ENCODE measurements at regions not wholly inside any gene's neighbourhood (a gene's known extent, or its start where the extent isn't known, plus 50 kb on each side); places are given as distances from the start of the nearest gene placed in this dataset.

- no peak for ATAC-seq (replicated peaks in 1 of 4)
Observed at GRCh38 chr1:60343736-60344135, 270.2 kb upstream of the C1orf87 start.

DNA sequence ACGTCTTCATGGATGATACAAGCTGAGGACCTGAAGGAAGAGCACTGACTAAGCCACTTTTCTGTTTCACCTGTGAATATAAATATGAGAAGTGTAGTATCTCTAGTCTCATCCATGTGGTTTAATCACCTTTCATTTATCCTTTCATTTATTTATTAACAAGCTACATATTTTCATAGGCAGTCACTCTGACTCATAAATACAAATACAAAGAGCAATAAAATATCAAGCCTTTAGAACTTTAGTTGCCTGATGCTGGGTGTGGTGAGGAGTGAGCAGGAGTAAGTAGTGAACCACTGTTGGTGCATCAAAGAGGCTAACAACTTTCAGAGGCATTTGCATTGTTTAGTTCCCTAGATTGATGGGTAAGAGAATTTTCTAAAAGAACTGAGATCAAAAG, 269.0 kb upstream of the C1orf87 start:
- no peak overlapping the region for H3K4me3 Mint-ChIP-seq
- H3K36me3 ChIP-seq (ENCODE audit: control insufficient read depth in 2 of 2, extremely low read depth in 1 of 2, insufficient read depth in 1 of 2, low read length in 1 of 2), result no peaks in the 10 kb centered on the region
- ChIA-PET POLR2A (no interaction called here), CTCF (no interaction called here)
- no peak overlapping the region for H3K27ac Mint-ChIP-seq
- no peaks in the 10 kb centered on the region for H3K4me1 Mint-ChIP-seq
- H3K4me3 ChIP-seq (ENCODE audit: control insufficient read depth in 1 of 2, extremely low read depth in 1 of 2, low read length in 1 of 2), result no peak overlapping the region
- H3K36me3 Mint-ChIP-seq, result no peaks in the 10 kb centered on the region
- no peaks in the 10 kb centered on the region for H3K27me3 Mint-ChIP-seq
- H3K9me3 ChIP-seq, result no peaks in the 10 kb centered on the region
- no peaks in the 10 kb centered on the region for H3K4me1 ChIP-seq (ENCODE audit: control insufficient read depth in 1 of 2, extremely low read depth in 1 of 2, insufficient read depth in 2 of 2, low read length in 2 of 2)
- no peak overlapping the region for H3K27ac ChIP-seq (ENCODE audit: low read length)
- H3K9me3 Mint-ChIP-seq, result peaks cover 0 to 6% (median 5%) of the 10 kb centered on the region in 3 donors
- whole genome bisulfite sequencing (ENCODE audit: insufficient coverage), result no CpG with 5 or more reads among the region's 1 CpG
- no peaks in the 10 kb centered on the region for H3K27me3 ChIP-seq (replicated peaks in 1 of 2; ENCODE audit: control insufficient read depth in 2 of 2, extremely low read depth in 1 of 2, insufficient read depth in 2 of 2, low read length in 1 of 2)
- DNase-seq, result no peak
- no peak for ATAC-seq (replicated peaks in 1 of 4)

More at GRCh38 chr1:60343736-60344135, 270.2 kb upstream of the C1orf87 start:
- no peaks in the 10 kb centered on the region for H3K36me3 Mint-ChIP-seq
- no peaks in the 10 kb centered on the region for H3K27me3 Mint-ChIP-seq
- no CpG with 5 or more reads among the region's 2 CpGs for WGBS (ENCODE audit: insufficient coverage)
- H3K9me3 Mint-ChIP-seq, result peaks cover 0 to 6% (median 5%) of the 10 kb centered on the region in 3 donors
- H3K36me3 ChIP-seq (ENCODE audit: control insufficient read depth in 2 of 2, extremely low read depth in 1 of 2, insufficient read depth in 1 of 2, low read length in 1 of 2), result no peaks in the 10 kb centered on the region
- no peaks in the 10 kb centered on the region for H3K27me3 ChIP-seq (replicated peaks in 1 of 2; ENCODE audit: control insufficient read depth in 2 of 2, extremely low read depth in 1 of 2, insufficient read depth in 2 of 2, low read length in 1 of 2)
- H3K27ac Mint-ChIP-seq, result no peak overlapping the region
- H3K4me1 ChIP-seq (ENCODE audit: control insufficient read depth in 1 of 2, extremely low read depth in 1 of 2, insufficient read depth in 2 of 2, low read length in 2 of 2), result no peaks in the 10 kb centered on the region
- H3K27ac ChIP-seq (ENCODE audit: low read length), result no peak overlapping the region
- ChIA-PET POLR2A (no interaction called here), CTCF (no interaction called here)
- no peak overlapping the region for H3K4me3 ChIP-seq (ENCODE audit: control insufficient read depth in 1 of 2, extremely low read depth in 1 of 2, low read length in 1 of 2)
- H3K9me3 ChIP-seq, result no peaks in the 10 kb centered on the region
- no peak overlapping the region for H3K4me3 Mint-ChIP-seq
- no peaks in the 10 kb centered on the region for H3K4me1 Mint-ChIP-seq
- DNase-seq, result no peak

- Histone ChIP-seq H3K4me1 (ENCODE audit: control insufficient read depth in 1 of 2, extremely low read depth in 1 of 2, insufficient read depth in 2 of 2, low read length in 2 of 2) (no peaks in the 10 kb centered on the region), H3K36me3 (ENCODE audit: control insufficient read depth in 2 of 2, extremely low read depth in 1 of 2, insufficient read depth in 1 of 2, low read length in 1 of 2) (no peaks in the 10 kb centered on the region), H3K4me3 (ENCODE audit: control insufficient read depth in 1 of 2, extremely low read depth in 1 of 2, low read length in 1 of 2) (no peak overlapping the region), H3K9me3 (no peaks in the 10 kb centered on the region), H3K27me3 (replicated peaks in 1 of 2; ENCODE audit: control insufficient read depth in 2 of 2, extremely low read depth in 1 of 2, insufficient read depth in 2 of 2, low read length in 1 of 2) (no peaks in the 10 kb centered on the region), H3K27ac (ENCODE audit: low read length) (no peak overlapping the region)
- no peaks in the 10 kb centered on the region for H3K27me3 Mint-ChIP-seq
- no peaks in the 10 kb centered on the region for H3K36me3 Mint-ChIP-seq
- H3K4me3 Mint-ChIP-seq, result no peak overlapping the region
- WGBS (ENCODE audit: insufficient coverage), result no CpG with 5 or more reads among the region's 1 CpG
- ATAC-seq (replicated peaks in 1 of 4) (no peak), DNase-seq (no peak)
- no peak overlapping the region for H3K27ac Mint-ChIP-seq
- H3K9me3 Mint-ChIP-seq, result peaks cover 0 to 6% (median 5%) of the 10 kb centered on the region in 3 donors
- ChIA-PET POLR2A (no interaction called here), CTCF (no interaction called here)
- H3K4me1 Mint-ChIP-seq, result no peaks in the 10 kb centered on the region
Observed at GRCh38 chr1:60341274-60341673, 267.7 kb upstream of the C1orf87 start.

DNA sequence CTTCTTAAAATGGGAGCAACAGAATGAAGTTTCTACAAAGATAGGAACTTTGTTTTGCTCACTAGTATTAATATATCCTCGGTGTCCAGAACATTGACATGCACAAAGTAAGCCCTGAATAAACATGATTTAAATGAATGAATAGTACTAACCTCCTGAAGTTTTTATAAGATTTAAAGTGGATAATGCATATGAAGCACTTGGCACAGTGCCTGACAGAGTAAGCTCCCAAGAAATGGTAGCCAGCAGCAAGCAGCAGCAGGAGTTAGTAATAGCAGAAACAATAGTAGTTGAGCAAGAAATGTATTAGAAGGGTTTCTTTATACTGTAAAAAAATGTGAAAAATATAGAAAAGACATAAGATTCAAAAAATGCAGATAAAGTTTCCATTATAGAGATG, 258.1 kb upstream of the C1orf87 start:
- no peak for DNase-seq
- CTCF ChIA-PET, result no interaction called here
- peaks cover 0 to 4% of the 10 kb centered on the region in 2 donors for H3K27me3 Mint-ChIP-seq

DNA sequence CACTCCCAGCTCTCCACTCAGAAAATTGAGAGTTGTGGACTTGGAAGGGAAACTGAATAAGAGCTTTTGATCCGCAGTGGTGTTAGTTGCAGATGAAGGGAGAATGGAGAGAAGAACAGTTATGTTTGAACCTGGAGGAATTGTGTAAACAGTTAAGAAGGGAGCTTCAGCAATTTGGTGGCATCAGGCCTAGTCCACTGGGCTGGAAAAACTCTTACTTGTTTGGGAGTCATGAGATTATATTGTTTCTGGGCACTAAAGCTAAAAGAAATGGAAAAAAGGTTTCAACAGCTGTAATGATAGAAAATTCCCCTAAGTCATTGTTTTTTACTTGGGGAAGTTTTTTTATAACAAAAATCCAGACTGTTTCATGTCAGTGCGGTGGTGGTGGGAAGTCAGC, 256.1 kb upstream of the C1orf87 start:
- no peak overlapping the region for H3K27ac ChIP-seq (ENCODE audit: low read length)
- CTCF ChIA-PET, result no interaction called here
- H3K4me3 ChIP-seq (ENCODE audit: control insufficient read depth in 1 of 2, extremely low read depth in 1 of 2, low read length in 1 of 2), result no peak overlapping the region
- POLR2A ChIA-PET, result no interaction called here
- no peaks in the 10 kb centered on the region for H3K9me3 ChIP-seq
- H3K4me3 Mint-ChIP-seq, result no peak overlapping the region
- no peaks in the 10 kb centered on the region for H3K4me1 Mint-ChIP-seq
- no peaks in the 10 kb centered on the region for H3K36me3 Mint-ChIP-seq
- H3K9me3 Mint-ChIP-seq, result peaks cover 1 to 12% (median 5%) of the 10 kb centered on the region in 3 donors
- no peak for DNase-seq
- no peaks in the 10 kb centered on the region for H3K36me3 ChIP-seq (ENCODE audit: control insufficient read depth in 2 of 2, extremely low read depth in 1 of 2, insufficient read depth in 1 of 2, low read length in 1 of 2)
- WGBS (ENCODE audit: insufficient coverage), result 100% methylated on average over 1 of the region's 2 CpGs
- ATAC-seq (replicated peaks in 1 of 4), result no peak
- no peaks in the 10 kb centered on the region for H3K27me3 ChIP-seq (replicated peaks in 1 of 2; ENCODE audit: control insufficient read depth in 2 of 2, extremely low read depth in 1 of 2, insufficient read depth in 2 of 2, low read length in 1 of 2)
- H3K27me3 Mint-ChIP-seq, result peaks cover 0 to 4% of the 10 kb centered on the region in 2 donors
- H3K27ac Mint-ChIP-seq, result no peak overlapping the region
- H3K4me1 ChIP-seq (ENCODE audit: control insufficient read depth in 1 of 2, extremely low read depth in 1 of 2, insufficient read depth in 2 of 2, low read length in 2 of 2), result no peaks in the 10 kb centered on the region

More for the DNA sequence above, 258.1 kb upstream of the C1orf87 start:
- Histone ChIP-seq H3K4me1 (ENCODE audit: control insufficient read depth in 1 of 2, extremely low read depth in 1 of 2, insufficient read depth in 2 of 2, low read length in 2 of 2) (no peaks in the 10 kb centered on the region), H3K9me3 (no peaks in the 10 kb centered on the region), H3K27me3 (replicated peaks in 1 of 2; ENCODE audit: control insufficient read depth in 2 of 2, extremely low read depth in 1 of 2, insufficient read depth in 2 of 2, low read length in 1 of 2) (no peaks in the 10 kb centered on the region), H3K36me3 (ENCODE audit: control insufficient read depth in 2 of 2, extremely low read depth in 1 of 2, insufficient read depth in 1 of 2, low read length in 1 of 2) (no peaks in the 10 kb centered on the region), H3K4me3 (ENCODE audit: control insufficient read depth in 1 of 2, extremely low read depth in 1 of 2, low read length in 1 of 2) (no peak overlapping the region), H3K27ac (ENCODE audit: low read length) (no peak overlapping the region)
- no CpG with 5 or more reads among the region's 1 CpG for WGBS (ENCODE audit: insufficient coverage)
- H3K4me1 Mint-ChIP-seq, result no peaks in the 10 kb centered on the region
- ATAC-seq (replicated peaks in 1 of 4), result no peak
- no peaks in the 10 kb centered on the region for H3K36me3 Mint-ChIP-seq
- no peak overlapping the region for H3K27ac Mint-ChIP-seq
- H3K9me3 Mint-ChIP-seq, result peaks cover 0 to 7% (median 3%) of the 10 kb centered on the region in 3 donors
- no peak overlapping the region for H3K4me3 Mint-ChIP-seq
- POLR2A ChIA-PET, result no interaction called here

DNA sequence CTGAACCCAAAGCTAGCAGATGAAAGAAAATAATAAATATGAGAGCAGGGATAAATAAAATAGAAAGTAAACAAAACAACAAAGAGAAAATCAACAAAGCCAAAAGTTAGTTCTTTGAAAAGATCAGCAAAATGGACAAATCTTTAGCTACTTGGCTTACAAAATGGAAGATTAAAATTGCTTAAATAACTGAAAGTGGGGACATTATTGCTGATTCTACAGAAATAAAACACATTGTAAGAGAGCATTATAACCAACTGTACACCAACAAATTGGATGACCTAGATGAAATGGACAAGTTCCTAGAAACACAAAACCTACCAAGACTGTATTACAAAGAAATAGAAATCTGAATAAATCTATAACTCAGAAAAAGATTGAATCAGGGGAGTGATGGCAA, 238.3 kb upstream of the C1orf87 start:
- POLR2A ChIA-PET, result no interaction called here
- no peak for DNase-seq

DNA sequence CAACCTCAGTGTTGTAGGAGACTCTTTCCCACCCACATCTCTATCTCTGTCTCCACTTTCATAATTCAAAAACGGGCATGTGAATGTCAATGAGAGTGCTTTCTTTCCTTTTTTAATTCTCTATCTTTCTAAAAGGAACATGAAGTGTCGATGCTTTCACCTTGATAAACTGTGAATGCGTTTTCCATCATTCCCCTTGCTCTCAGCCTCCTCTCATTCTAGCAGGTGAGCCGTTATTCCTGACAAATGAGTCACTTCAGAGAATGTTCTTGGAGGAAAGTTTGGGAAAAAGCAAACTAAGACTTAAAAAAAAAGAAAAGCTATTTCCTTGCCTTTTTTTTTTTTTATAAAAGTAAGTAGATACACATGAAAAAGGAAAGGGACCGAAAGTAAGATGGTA, 226.0 kb upstream of the C1orf87 start:
- CTCF ChIA-PET, result no interaction called here
- Mint-ChIP-seq H3K36me3 (no peaks in the 10 kb centered on the region), H3K27ac (no peak overlapping the region), H3K4me1 (no peaks in the 10 kb centered on the region), H3K4me3 (no peak overlapping the region), H3K27me3 (peaks cover 0 to 2% of the 10 kb centered on the region in 2 donors), H3K9me3 (peaks cover 0 to 4% (median 0%) of the 10 kb centered on the region in 3 donors)
- no CpG with 5 or more reads among the region's 5 CpGs for WGBS (ENCODE audit: insufficient coverage)
- no peak for ATAC-seq (replicated peaks in 1 of 4)
- Histone ChIP-seq H3K9me3 (no peaks in the 10 kb centered on the region), H3K4me1 (ENCODE audit: control insufficient read depth in 1 of 2, extremely low read depth in 1 of 2, insufficient read depth in 2 of 2, low read length in 2 of 2) (no peaks in the 10 kb centered on the region), H3K27ac (ENCODE audit: low read length) (no peak overlapping the region), H3K27me3 (replicated peaks in 1 of 2; ENCODE audit: control insufficient read depth in 2 of 2, extremely low read depth in 1 of 2, insufficient read depth in 2 of 2, low read length in 1 of 2) (no peaks in the 10 kb centered on the region), H3K4me3 (ENCODE audit: control insufficient read depth in 1 of 2, extremely low read depth in 1 of 2, low read length in 1 of 2) (no peak overlapping the region), H3K36me3 (ENCODE audit: control insufficient read depth in 2 of 2, extremely low read depth in 1 of 2, insufficient read depth in 1 of 2, low read length in 1 of 2) (no peaks in the 10 kb centered on the region)
- POLR2A ChIA-PET, result no interaction called here
- DNase-seq, result no peak

More for the DNA sequence above, 238.3 kb upstream of the C1orf87 start:
- Mint-ChIP-seq H3K36me3 (no peaks in the 10 kb centered on the region), H3K4me3 (no peak overlapping the region), H3K9me3 (peaks cover 0 to 12% (median 3%) of the 10 kb centered on the region in 3 donors), H3K27me3 (peaks cover 0 to 2% of the 10 kb centered on the region in 2 donors), H3K4me1 (no peaks in the 10 kb centered on the region), H3K27ac (no peak overlapping the region)
- Histone ChIP-seq H3K4me3 (ENCODE audit: control insufficient read depth in 1 of 2, extremely low read depth in 1 of 2, low read length in 1 of 2) (no peak overlapping the region), H3K27ac (ENCODE audit: low read length) (no peak overlapping the region), H3K9me3 (no peaks in the 10 kb centered on the region), H3K4me1 (ENCODE audit: control insufficient read depth in 1 of 2, extremely low read depth in 1 of 2, insufficient read depth in 2 of 2, low read length in 2 of 2) (no peaks in the 10 kb centered on the region), H3K27me3 (replicated peaks in 1 of 2; ENCODE audit: control insufficient read depth in 2 of 2, extremely low read depth in 1 of 2, insufficient read depth in 2 of 2, low read length in 1 of 2) (no peaks in the 10 kb centered on the region), H3K36me3 (ENCODE audit: control insufficient read depth in 2 of 2, extremely low read depth in 1 of 2, insufficient read depth in 1 of 2, low read length in 1 of 2) (no peaks in the 10 kb centered on the region)
- ATAC-seq (replicated peaks in 1 of 4), result no peak
- CTCF ChIA-PET, result no interaction called here
